Astrocyte (in vitro differentiated cells and primary cell): ENCODE measurements at regions not wholly inside any gene's neighbourhood (a gene's known extent, or its start where the extent isn't known, plus 50 kb on each side); places are given as distances from the start of the nearest gene placed in this dataset.
A peak's percentile ranks its signal among the peaks of the same experiment; 100 is the strongest.

Source experiments
- DNase-seq: peaks from one replicate; pipeline ENCODE4 v3.0.0-alpha.2; 2010; ENCODE audit warnings: low read depth
- FAIRE-seq: peaks from 2 replicates; lab custom pipeline; 2011; peaks lifted over from hg19 to GRCh38; lab: Jason Lieb, UNC
- H2AFZ ChIP-seq: 2 replicates; pipeline ENCODE4 v1.6.0; 2012; ENCODE audit warnings: low read depth, low read length, inconsistent platforms
- H3K27ac ChIP-seq: 2 replicates; pipeline ENCODE4 v1.5.1; 2011; ENCODE audit warnings: low read depth, low read length, inconsistent platforms
- H3K27me3 ChIP-seq: 2 replicates; pipeline ENCODE4 v1.6.0; 2011; ENCODE audit warnings: low read length, inconsistent platforms; ENCODE audit not compliant: insufficient read depth
- H3K36me3 ChIP-seq: 2 replicates; pipeline ENCODE4 v1.5.1; 2011; ENCODE audit warnings: low read length, inconsistent platforms; ENCODE audit not compliant: insufficient read depth
- H3K4me1 ChIP-seq: 2 replicates; pipeline ENCODE4 v1.5.1; 2011; ENCODE audit warnings: low read length, inconsistent platforms; ENCODE audit not compliant: insufficient read depth
- H3K4me2 ChIP-seq: 2 replicates; pipeline ENCODE4 v1.6.0; 2012; ENCODE audit warnings: low read length, inconsistent platforms
- H3K4me3 ChIP-seq: 2 replicates; pipeline ENCODE4 v1.5.1; 2011; ENCODE audit warnings: low read depth, mild to moderate bottlenecking, low read length, inconsistent platforms; ENCODE audit not compliant: insufficient read depth
- H3K79me2 ChIP-seq: 2 replicates; pipeline ENCODE4 v1.6.0; 2012; ENCODE audit warnings: mild to moderate bottlenecking, low read length, inconsistent platforms; ENCODE audit not compliant: insufficient read depth
- H3K9ac ChIP-seq: 2 replicates; pipeline ENCODE4 v1.6.0; 2012; ENCODE audit warnings: mild to moderate bottlenecking, low read length, inconsistent platforms
- H3K9me3 ChIP-seq: 2 replicates; pipeline ENCODE4 v1.5.1; 2012; ENCODE audit warnings: low read depth, mild to moderate bottlenecking, low read length, inconsistent platforms; ENCODE audit not compliant: insufficient read depth
- H4K20me1 ChIP-seq: 2 replicates; pipeline ENCODE4 v1.6.0; 2012; ENCODE audit warnings: low read length, inconsistent platforms; ENCODE audit not compliant: insufficient read depth
- H3K27ac Mint-ChIP-seq: one replicate; pipeline ENCODE4 v1.8.0; 2021; ENCODE audit warnings: mild to moderate bottlenecking, mixed read lengths; ENCODE audit not compliant: unreplicated experiment
- H3K27me3 Mint-ChIP-seq: one replicate; pipeline ENCODE4 v1.8.0; 2021; ENCODE audit warnings: low read depth, mixed read lengths; ENCODE audit not compliant: unreplicated experiment
- H3K36me3 Mint-ChIP-seq: one replicate; pipeline ENCODE4 v1.8.0; 2021; ENCODE audit warnings: low read depth, mixed read lengths; ENCODE audit not compliant: unreplicated experiment
- H3K4me1 Mint-ChIP-seq: one replicate; pipeline ENCODE4 v1.8.0; 2021; ENCODE audit warnings: low read depth, mixed read lengths; ENCODE audit not compliant: unreplicated experiment
- H3K4me3 Mint-ChIP-seq: one replicate; pipeline ENCODE4 v1.8.0; 2021; ENCODE audit warnings: mild to moderate bottlenecking, moderate library complexity, mixed read lengths; ENCODE audit not compliant: unreplicated experiment
- H3K9me3 Mint-ChIP-seq: one replicate; pipeline ENCODE4 v1.8.0; 2021; ENCODE audit warnings: mild to moderate bottlenecking, mixed read lengths; ENCODE audit not compliant: unreplicated experiment
- CTCF ChIP-seq: IDR thresholded peaks from 2 replicates; pipeline ENCODE4 v1.5.1; 2011; ENCODE audit warnings: low read depth, mild to moderate bottlenecking, inconsistent platforms, low read length, moderate library complexity; ENCODE audit not compliant: insufficient read depth
- EZH2 ChIP-seq: IDR thresholded peaks from 2 replicates; pipeline ENCODE4 v1.6.1; 2012; ENCODE audit warnings: mild to moderate bottlenecking, low read length, inconsistent platforms; ENCODE audit not compliant: insufficient read depth

- Histone ChIP-seq H3K4me1 (no peaks in the 10 kb centered on the region), H3K27me3 (no peaks in the 10 kb centered on the region), H3K9ac (no peak overlapping the region), H3K36me3 (no peaks in the 10 kb centered on the region), H3K4me2 (no peak overlapping the region), H3K27ac (no peak overlapping the region), H2AFZ (no peak overlapping the region), H3K4me3 (no peak overlapping the region), H4K20me1 (no peaks in the 10 kb centered on the region), H3K9me3 (no peaks in the 10 kb centered on the region), H3K79me2 (no peaks in the 10 kb centered on the region)
- no peaks in the 10 kb centered on the region for H3K27me3 Mint-ChIP-seq
- H3K27ac Mint-ChIP-seq, result no peak overlapping the region
- no peak for FAIRE-seq
- H3K36me3 Mint-ChIP-seq, result no peaks in the 10 kb centered on the region
- DNase-seq, result no peak
- H3K9me3 Mint-ChIP-seq, result no peaks in the 10 kb centered on the region
- TF ChIP-seq CTCF (no peak), EZH2 (no peak)
- no peak overlapping the region for H3K4me3 Mint-ChIP-seq
- H3K4me1 Mint-ChIP-seq, result no peaks in the 10 kb centered on the region
Measured at GRCh38 chrX:147191361-147191760, 376.8 kb upstream of the CXorf51A start.

GRCh38 chrX:147183161-147183560, 368.6 kb upstream of the CXorf51A start:
- TF ChIP-seq EZH2, result no peak
- TF ChIP-seq CTCF, result no peak
- no peaks in the 10 kb centered on the region for H3K4me1 ChIP-seq
- H3K4me3 ChIP-seq, result no peak overlapping the region
- H3K27ac ChIP-seq, result no peak overlapping the region
- H3K79me2 ChIP-seq, result no peaks in the 10 kb centered on the region
- H3K4me2 ChIP-seq, result no peak overlapping the region
- H2AFZ ChIP-seq, result no peak overlapping the region
- DNase-seq, result no peak
- H3K36me3 ChIP-seq, result no peaks in the 10 kb centered on the region
- H3K9me3 ChIP-seq, result no peaks in the 10 kb centered on the region
- Mint-ChIP-seq H3K36me3 (no peaks in the 10 kb centered on the region), H3K4me1 (no peaks in the 10 kb centered on the region), H3K27me3 (peaks cover 2% of the 10 kb centered on the region), H3K27ac (no peak overlapping the region), H3K4me3 (no peak overlapping the region), H3K9me3 (no peaks in the 10 kb centered on the region)
- no peak overlapping the region for H3K9ac ChIP-seq
- H3K27me3 ChIP-seq, result no peaks in the 10 kb centered on the region
- FAIRE-seq, result peak; percentile 32
- H4K20me1 ChIP-seq, result no peaks in the 10 kb centered on the region

GRCh38 chrX:147180886-147181285, 366.3 kb upstream of the CXorf51A start:
- TF ChIP-seq EZH2, result no peak
- no peak for TF ChIP-seq CTCF
- Mint-ChIP-seq H3K27me3 (peaks cover 2% of the 10 kb centered on the region), H3K36me3 (no peaks in the 10 kb centered on the region), H3K27ac (no peak overlapping the region), H3K9me3 (no peaks in the 10 kb centered on the region), H3K4me1 (no peaks in the 10 kb centered on the region), H3K4me3 (no peak overlapping the region)
- no peaks in the 10 kb centered on the region for H3K79me2 ChIP-seq
- H3K4me2 ChIP-seq, result no peak overlapping the region
- no peaks in the 10 kb centered on the region for H4K20me1 ChIP-seq
- H3K27me3 ChIP-seq, result no peaks in the 10 kb centered on the region
- H3K27ac ChIP-seq, result no peak overlapping the region
- H3K36me3 ChIP-seq, result no peaks in the 10 kb centered on the region
- H3K9me3 ChIP-seq, result no peaks in the 10 kb centered on the region
- no peak overlapping the region for H3K4me3 ChIP-seq
- H2AFZ ChIP-seq, result no peak overlapping the region
- no peaks in the 10 kb centered on the region for H3K4me1 ChIP-seq
- FAIRE-seq, result no peak
- DNase-seq, result no peak
- H3K9ac ChIP-seq, result no peak overlapping the region
